Endothelial cell of umbilical vein (primary cell): ENCODE measurements at regions not wholly inside any gene's neighbourhood (a gene's known extent, or its start where the extent isn't known, plus 50 kb on each side); places are given as distances from the start of the nearest gene placed in this dataset.

Source experiments
- BruUV-seq: library from RNA; stranded (reverse); fragments of 400-500 nt; replicated peaks from 2 replicates; lab custom pipeline; 2021; lab: Mats Ljungman, UMichigan
- CTCF ChIA-PET: fragments of 300-600, 350-600 bp; sonication (Branson Sonifier 250); formaldehyde crosslinking; loops from one replicate; lab custom pipeline; 2021; ENCODE audit warnings: antibody characterized with exemption, inconsistent platforms; lab: Charles Lee
- POLR2A ChIA-PET: fragments of 300-600, 350-600 bp; sonication (Branson Sonifier 250); formaldehyde crosslinking; loops from one replicate; lab custom pipeline; 2021; ENCODE audit warnings: antibody characterized with exemption, inconsistent platforms; lab: Charles Lee
- DNase-seq: peaks from one replicate; pipeline ENCODE4 v3.0.0-alpha.2; 2011; ENCODE audit warnings: low read depth, low spot score
- FAIRE-seq: peaks from 2 replicates; lab custom pipeline; 2011; peaks lifted over from hg19 to GRCh38; lab: Jason Lieb, UNC
- H2AFZ ChIP-seq: 2 replicates; pipeline ENCODE4 v1.6.0; 2012; ENCODE audit warnings: low read depth, low read length, control low read depth, inconsistent platforms
- H3K27ac ChIP-seq: 2 replicates; pipeline ENCODE4 v1.5.1; 2011; ENCODE audit warnings: low read depth, mild to moderate bottlenecking, control low read depth, low read length, moderate library complexity; ENCODE audit not compliant: insufficient read depth
- H3K27me3 ChIP-seq, 2 experiments: 2 replicates each; pipeline versions ENCODE4 v1.6.0 to v1.6.1; 2011; ENCODE audit warnings: low read length in 2 of 2, mixed read lengths in 1 of 2; ENCODE audit not compliant: control insufficient read depth in 2 of 2, insufficient read depth in 2 of 2
- H3K36me3 ChIP-seq, 2 experiments: 2 replicates in 1 of 2; 3 replicates in 1 of 2; pipeline ENCODE4 v1.5.1; 2011; ENCODE audit warnings: low read length in 2 of 2, mild to moderate bottlenecking in 1 of 2, moderate library complexity in 1 of 2; ENCODE audit not compliant: control insufficient read depth in 2 of 2, insufficient read depth in 2 of 2; ENCODE audit errors: extremely low read depth in 1 of 2
- H3K4me1 ChIP-seq: 3 replicates; pipeline ENCODE4 v1.5.1; 2011; ENCODE audit warnings: mild to moderate bottlenecking, low read length; ENCODE audit not compliant: control insufficient read depth, insufficient read depth; ENCODE audit errors: extremely low read depth
- H3K4me2 ChIP-seq: 2 replicates; pipeline ENCODE4 v1.6.1; 2011; ENCODE audit warnings: low read length, control low read depth, mixed read lengths; ENCODE audit not compliant: insufficient read depth
- H3K4me3 ChIP-seq, 3 experiments: fragments of 200-600 bp in 1 of 3; sonication (generic), shearing (Covaris generic) in 1 of 3; replicated peaks in 1 of 3; 2 replicates each; pipeline ENCODE4 v1.5.1; 2011 to 2016; ENCODE audit warnings: control low read depth in 3 of 3, low read length in 3 of 3, mild to moderate bottlenecking in 2 of 3, inconsistent platforms in 1 of 3, low read depth in 1 of 3, moderate library complexity in 1 of 3; ENCODE audit not compliant: insufficient read depth in 1 of 3
- H3K79me2 ChIP-seq: 2 replicates; pipeline ENCODE4 v1.6.0; 2012; ENCODE audit warnings: low read length, inconsistent platforms; ENCODE audit not compliant: control insufficient read depth, insufficient read depth
- H3K9ac ChIP-seq: replicated peaks from 2 replicates; pipeline ENCODE3; 2011; ENCODE audit warnings: low read length, control low read depth; ENCODE audit not compliant: insufficient read depth; ENCODE audit errors: extremely low read depth
- H3K9me1 ChIP-seq: replicated peaks from 3 replicates; pipeline ENCODE4 v1.6.0; 2011; ENCODE audit warnings: mild to moderate bottlenecking, low read length; ENCODE audit not compliant: control insufficient read depth, insufficient read depth; ENCODE audit errors: extremely low read depth
- H3K9me3 ChIP-seq: replicated peaks from 2 replicates; pipeline ENCODE4 v1.5.1; 2012; ENCODE audit warnings: low read length, inconsistent platforms; ENCODE audit not compliant: control insufficient read depth, insufficient read depth
- H4K20me1 ChIP-seq: replicated peaks from 2 replicates; pipeline ENCODE3; 2011; ENCODE audit warnings: mild to moderate bottlenecking, low read length; ENCODE audit not compliant: control insufficient read depth, insufficient read depth; ENCODE audit errors: extremely low read depth
- EZH2 ChIP-seq: IDR thresholded peaks from 2 replicates; pipeline ENCODE4 v1.6.1; 2012; ENCODE audit warnings: borderline replicate concordance, low read depth, mild to moderate bottlenecking, moderate library complexity, low read length, inconsistent platforms; ENCODE audit not compliant: severe bottlenecking
- FOS ChIP-seq: IDR thresholded peaks from 2 replicates; pipeline ENCODE4 v1.6.1; 2011; ENCODE audit warnings: mild to moderate bottlenecking, low read length, moderate library complexity, borderline replicate concordance; ENCODE audit not compliant: insufficient read depth
- GATA2 ChIP-seq: IDR thresholded peaks from 2 replicates; pipeline ENCODE4 v1.7.0; 2011; ENCODE audit warnings: low read depth, mild to moderate bottlenecking, moderate library complexity, mixed read lengths, low read length; ENCODE audit not compliant: insufficient read length, insufficient read depth
- JUN ChIP-seq: IDR thresholded peaks from 2 replicates; pipeline ENCODE4 v1.6.1; 2011; ENCODE audit warnings: borderline replicate concordance, low read depth; ENCODE audit not compliant: insufficient read length, insufficient read depth
- MYC ChIP-seq: IDR thresholded peaks from one replicate; pipeline ENCODE4 v1.6.1; 2011; ENCODE audit warnings: mild to moderate bottlenecking, low read depth, low read length
- POLR2A ChIP-seq: IDR thresholded peaks from 2 replicates; pipeline ENCODE4 v1.6.1; 2012; ENCODE audit warnings: low read depth, mild to moderate bottlenecking, control low read depth, low read length
- POLR2AphosphoS5 ChIP-seq: IDR thresholded peaks from 2 replicates; pipeline ENCODE4 v1.6.1; 2012; ENCODE audit warnings: low read depth, mild to moderate bottlenecking, control low read depth, low read length, moderate library complexity; ENCODE audit not compliant: insufficient read depth
- dilution Hi-C: fragments of 300-500 bp; cut with MboI; formaldehyde crosslinking; loops from one replicate; pipeline ENCODE4 v1.15.0; 2019; ENCODE audit warnings: low sequenced_read_pairs; ENCODE audit not compliant: extremely low pct_ligation_motif_present
- intact Hi-C: fragments of 100-400 bp; cut with micrococcal nuclease; formaldehyde crosslinking; loops from one replicate; pipeline ENCODE4 v1.10.0; 2022
- TF ChIP-seq, protein P1 (sequence below): IDR thresholded peaks from 2 replicates; pipeline ENCODE4 v1.6.1; 2011; ENCODE audit not compliant: insufficient read depth, insufficient read length
- TF ChIP-seq, protein P2 (sequence below), 2 donors: IDR thresholded peaks; 1 replicate in 1 of 2; 2 replicates in 1 of 2; pipeline ENCODE4 v1.5.1; 2011; ENCODE audit warnings: low read length in 2 of 2, mild to moderate bottlenecking in 2 of 2, moderate library complexity in 2 of 2, control low read depth in 1 of 2, inconsistent platforms in 1 of 2, low read depth in 1 of 2; ENCODE audit not compliant: insufficient read depth in 1 of 2; ENCODE audit errors: extremely low read depth in 1 of 2

- no TSS peak for BruUV-seq
- Histone ChIP-seq H3K27ac (no peak overlapping the region), H3K4me2 (no peak overlapping the region), H3K9me1 (no peaks in the 10 kb centered on the region), H3K9ac (no peak overlapping the region), H3K79me2 (no peaks in the 10 kb centered on the region), H2AFZ (no peak overlapping the region), H3K4me1 (no peaks in the 10 kb centered on the region), H3K36me3 (no peaks in the 10 kb centered on the region), H3K4me3 (no peak overlapping the region), H4K20me1 (no peaks in the 10 kb centered on the region), H3K27me3 (no peaks in the 10 kb centered on the region), H3K9me3 (no peaks in the 10 kb centered on the region)
- dilution Hi-C loops (no loop called here), intact Hi-C loops (no loop called here)
- no peak for FAIRE-seq
- DNase-seq = no peak
- TF ChIP-seq, protein P1, sequence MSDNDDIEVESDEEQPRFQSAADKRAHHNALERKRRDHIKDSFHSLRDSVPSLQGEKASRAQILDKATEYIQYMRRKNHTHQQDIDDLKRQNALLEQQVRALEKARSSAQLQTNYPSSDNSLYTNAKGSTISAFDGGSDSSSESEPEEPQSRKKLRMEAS = no peak
- TF ChIP-seq FOS (no peak), EZH2 (no peak), MYC (no peak), JUN (no peak), POLR2A (no peak), GATA2 (no peak), POLR2AphosphoS5 (no peak)
- TF ChIP-seq, protein P2, sequence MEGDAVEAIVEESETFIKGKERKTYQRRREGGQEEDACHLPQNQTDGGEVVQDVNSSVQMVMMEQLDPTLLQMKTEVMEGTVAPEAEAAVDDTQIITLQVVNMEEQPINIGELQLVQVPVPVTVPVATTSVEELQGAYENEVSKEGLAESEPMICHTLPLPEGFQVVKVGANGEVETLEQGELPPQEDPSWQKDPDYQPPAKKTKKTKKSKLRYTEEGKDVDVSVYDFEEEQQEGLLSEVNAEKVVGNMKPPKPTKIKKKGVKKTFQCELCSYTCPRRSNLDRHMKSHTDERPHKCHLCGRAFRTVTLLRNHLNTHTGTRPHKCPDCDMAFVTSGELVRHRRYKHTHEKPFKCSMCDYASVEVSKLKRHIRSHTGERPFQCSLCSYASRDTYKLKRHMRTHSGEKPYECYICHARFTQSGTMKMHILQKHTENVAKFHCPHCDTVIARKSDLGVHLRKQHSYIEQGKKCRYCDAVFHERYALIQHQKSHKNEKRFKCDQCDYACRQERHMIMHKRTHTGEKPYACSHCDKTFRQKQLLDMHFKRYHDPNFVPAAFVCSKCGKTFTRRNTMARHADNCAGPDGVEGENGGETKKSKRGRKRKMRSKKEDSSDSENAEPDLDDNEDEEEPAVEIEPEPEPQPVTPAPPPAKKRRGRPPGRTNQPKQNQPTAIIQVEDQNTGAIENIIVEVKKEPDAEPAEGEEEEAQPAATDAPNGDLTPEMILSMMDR (IDR thresholded peaks at IDR 0.05; ENCODE audit: extremely low read depth in 1 of 2, insufficient read depth in 1 of 2, low read depth in 1 of 2, low read length in 2 of 2) = no peak
- ChIA-PET CTCF (no interaction called here), POLR2A (no interaction called here)
Measured at GRCh38 chr1:208893251-208893650, 649.1 kb upstream of the PLXNA2 start.
